ENCODE measurements at regions not wholly inside any gene's neighbourhood (a gene's known extent, or its start where the extent isn't known, plus 50 kb on each side); places are given as distances from the start of the nearest gene placed in this dataset.
"Not testable (repeated sequence)": the region's sequence is repeated elsewhere in the genome, so short reads cannot be mapped to it uniquely, and the experiment has no call there.

DNA sequence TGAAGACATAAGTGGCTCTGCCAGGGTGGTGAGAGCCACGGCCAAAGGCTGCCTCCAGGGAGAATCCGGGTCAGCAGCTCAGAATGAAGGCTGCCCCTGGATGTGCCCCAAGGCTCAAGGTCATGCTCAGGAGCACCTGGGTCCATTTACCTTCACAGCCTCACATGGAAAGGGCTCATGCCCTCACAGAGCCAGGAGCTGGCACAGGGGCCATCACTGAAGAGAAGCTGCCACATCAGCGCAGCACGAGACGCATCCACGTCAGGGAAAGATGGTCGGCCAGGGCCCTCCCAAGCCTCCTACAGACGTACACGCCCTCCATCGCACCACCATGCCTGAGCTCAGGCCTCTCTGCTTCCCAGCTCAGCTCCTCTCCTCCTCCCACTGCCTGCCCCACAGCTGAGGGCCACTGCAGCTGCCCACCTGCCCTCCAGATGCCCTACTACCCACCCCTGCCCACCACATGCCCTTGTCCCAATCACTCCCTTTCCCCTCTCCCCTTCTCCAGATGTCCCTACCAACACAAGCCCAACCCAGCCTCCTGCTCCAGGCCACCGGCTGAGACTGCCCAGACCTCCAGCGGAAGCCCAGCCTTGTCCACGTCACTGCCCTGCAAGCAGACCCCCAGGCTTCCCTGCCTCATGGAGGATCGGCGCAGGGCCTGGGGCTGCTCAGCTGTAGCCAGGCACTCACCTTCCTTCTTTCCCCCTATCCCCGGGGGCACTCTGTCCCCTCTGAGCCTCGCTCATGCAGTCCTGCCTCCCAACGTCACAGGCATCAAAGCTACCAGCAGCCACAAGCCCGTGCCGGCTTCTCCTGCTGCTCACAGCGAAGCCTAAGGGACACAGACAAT lies 144.1 kb downstream of the SHANK2 start:
- H3K27ac ChIP-seq = no peak overlapping the region
- no peak overlapping the region for H3K4me3 ChIP-seq

- Histone ChIP-seq H3K4me3 (no peak overlapping the region), H3K27ac (no peak overlapping the region)
Measured at GRCh38 chr11:71106671-71107070, 145.7 kb downstream of the SHANK2 start.

DNA sequence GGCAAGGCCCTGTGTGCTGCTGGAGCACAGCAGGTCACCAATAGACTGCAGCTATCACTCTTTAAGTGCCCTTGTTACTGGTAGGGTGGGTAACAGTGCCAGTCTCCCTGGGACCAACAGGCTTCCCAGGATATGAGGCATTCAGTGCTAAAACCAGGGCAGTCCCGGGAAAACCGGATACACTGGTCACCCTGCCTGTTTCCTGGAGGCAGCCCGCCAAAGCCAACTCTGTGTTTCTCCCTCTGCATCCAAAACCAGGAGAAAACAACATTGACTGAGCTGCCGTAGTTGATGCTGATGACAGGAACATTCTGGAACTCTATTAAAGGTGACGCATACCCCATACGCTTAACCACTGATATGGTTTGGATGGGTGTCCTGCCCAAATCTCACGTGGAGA lies 149.1 kb downstream of the SHANK2 start:
- no peak overlapping the region for H3K27ac ChIP-seq
- no peak overlapping the region for H3K4me3 ChIP-seq

- H3K27ac ChIP-seq = peak overlapping the region in 1 of 21 experiments; percentile 5
- H3K4me3 ChIP-seq = no peak overlapping the region
Measured at GRCh38 chr11:71102251-71102995, 150.0 kb downstream of the SHANK2 start.

GRCh38 chr11:71101606-71102005 lies 150.8 kb downstream of the SHANK2 start:
- no peak overlapping the region for H3K27ac ChIP-seq

GRCh38 chr11:71101046-71101445 lies 151.3 kb downstream of the SHANK2 start:
- Histone ChIP-seq H3K27ac (no peak overlapping the region), H3K4me3 (no peak overlapping the region)

More at GRCh38 chr11:71101606-71102005, 150.8 kb downstream of the SHANK2 start:
- H3K4me3 ChIP-seq = no peak overlapping the region

DNA sequence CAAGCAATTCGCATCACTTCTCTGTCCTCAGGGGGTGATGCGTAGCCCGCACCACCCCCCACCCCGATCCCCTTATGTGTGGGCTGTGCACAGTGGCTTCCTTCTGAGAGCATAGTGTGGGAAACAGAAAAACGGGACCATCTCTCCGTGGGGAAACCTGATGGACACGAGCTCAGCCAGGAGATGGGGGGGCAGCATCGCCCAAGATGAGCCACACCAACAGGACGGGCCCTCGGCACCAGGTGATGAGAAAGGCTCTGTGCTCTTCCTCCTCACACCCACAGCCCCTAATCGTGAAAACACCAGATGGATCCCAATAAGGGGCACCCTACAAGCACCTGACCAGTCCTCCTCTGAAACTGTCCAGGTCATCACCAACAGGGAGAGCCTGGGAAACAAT lies 153.6 kb downstream of the SHANK2 start:
- no peak overlapping the region for H3K27ac ChIP-seq
- H3K4me3 ChIP-seq = no peak overlapping the region

DNA sequence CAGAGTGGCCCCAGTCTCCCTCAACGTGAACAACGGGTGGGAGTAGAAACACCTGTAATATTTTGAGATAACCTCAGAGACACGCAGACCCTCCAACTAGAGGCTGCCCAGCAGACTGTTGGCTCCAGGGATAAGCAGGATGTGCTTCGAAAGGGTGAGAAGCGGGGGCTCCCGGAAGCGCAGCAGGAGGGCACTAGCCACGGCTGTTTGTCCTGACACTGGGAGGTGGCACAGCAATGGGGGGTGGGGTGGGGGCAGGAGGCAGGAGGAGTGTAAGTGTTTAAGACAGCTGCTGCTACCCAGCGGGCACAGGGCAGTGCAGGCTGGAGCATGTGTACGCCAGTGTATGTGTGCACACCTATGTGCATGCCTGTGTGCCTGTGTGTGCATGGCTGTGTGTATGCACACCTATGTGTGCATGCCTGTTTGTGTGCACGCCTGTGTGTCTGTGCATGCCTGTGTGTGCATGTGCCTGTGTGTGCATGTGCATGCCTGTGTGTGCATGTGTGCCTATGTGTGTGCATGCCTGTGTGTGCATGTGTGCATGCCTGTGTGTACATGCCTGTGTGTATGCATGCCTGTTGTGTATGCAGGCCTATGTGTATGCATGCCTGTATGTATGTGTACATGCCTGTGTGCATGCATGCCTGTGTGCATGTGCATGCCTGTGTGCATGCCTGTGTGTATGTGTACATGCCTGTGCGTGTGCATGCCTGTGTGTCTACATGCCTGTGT lies 154.7 kb downstream of the SHANK2 start:
- no peak overlapping the region for H3K27ac ChIP-seq
- H3K4me3 ChIP-seq = no peak overlapping the region

DNA sequence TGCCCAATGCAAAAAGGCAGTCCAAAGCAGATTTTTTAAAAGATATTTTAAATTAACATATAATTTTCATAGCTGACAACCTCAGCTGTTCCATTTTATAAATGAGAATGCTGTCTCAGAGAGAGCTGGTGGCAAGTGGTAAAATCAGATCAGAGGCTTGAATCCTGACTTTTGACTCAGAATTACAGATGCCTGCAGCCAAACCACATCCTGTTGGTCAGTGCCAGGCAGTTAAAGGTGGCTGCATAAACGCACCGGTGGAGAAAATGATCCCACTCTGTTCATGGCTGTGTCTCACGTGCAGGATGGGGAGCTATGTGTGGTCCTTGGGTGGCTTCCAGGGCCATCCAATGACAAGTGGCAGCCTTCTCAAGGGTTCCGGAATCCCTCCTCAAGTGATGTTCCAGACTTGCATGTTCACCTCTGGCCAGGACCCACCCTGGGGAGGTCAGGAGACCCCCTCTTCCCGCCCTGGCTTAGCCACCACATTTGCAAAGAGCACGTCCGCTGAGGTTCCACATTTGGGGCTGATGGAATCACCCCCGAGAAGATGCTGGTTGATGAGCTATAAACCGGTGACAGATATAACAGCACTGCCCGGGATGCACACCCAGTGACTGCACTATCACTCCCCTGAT lies 155.5 kb downstream of the SHANK2 start:
- H3K4me3 ChIP-seq = no peak overlapping the region

GRCh38 chr11:71095294-71095850 lies 157.0 kb downstream of the SHANK2 start:
- Histone ChIP-seq H3K27ac (no peak overlapping the region), H3K4me3 (no peak overlapping the region)

More for the DNA sequence above, 155.5 kb downstream of the SHANK2 start:
- H3K27ac ChIP-seq = no peak overlapping the region

DNA sequence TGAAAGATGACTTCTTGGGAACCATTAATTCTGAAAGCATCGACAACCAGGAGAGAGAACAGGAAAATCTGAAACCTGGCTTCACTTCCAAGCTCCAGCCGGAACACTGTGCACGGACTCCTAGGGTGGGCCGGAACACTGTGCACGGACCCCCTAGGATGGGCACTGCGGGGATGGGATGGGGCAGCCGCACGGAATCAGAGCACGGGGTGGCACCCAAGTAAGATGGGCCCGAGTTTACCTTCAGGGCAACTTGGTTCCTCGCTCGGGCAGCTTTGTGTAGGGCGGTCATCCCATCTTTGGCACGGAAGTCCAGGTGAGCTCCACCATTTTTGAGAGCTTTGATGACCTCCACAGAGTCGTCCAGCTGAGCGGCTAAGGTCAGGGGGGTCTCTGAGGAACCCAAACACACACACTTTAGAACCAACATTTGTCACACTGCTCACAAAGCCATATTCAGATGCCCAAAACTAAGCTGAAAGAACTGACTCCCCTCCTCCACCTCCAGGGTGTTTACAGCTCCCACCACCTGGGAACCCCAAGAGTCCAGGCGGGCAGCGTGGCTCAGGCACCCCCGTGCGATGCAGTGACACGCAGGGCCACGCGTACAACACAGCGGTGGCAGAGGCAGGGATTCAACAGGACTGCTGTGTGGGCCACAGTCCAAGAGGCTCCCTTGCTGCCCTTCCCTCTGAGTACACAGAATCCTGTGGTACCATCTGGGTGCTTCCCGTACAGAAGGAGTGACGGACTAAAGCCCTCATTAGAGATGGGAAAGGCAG lies 157.9 kb downstream of the SHANK2 start:
- no peak overlapping the region for H3K27ac ChIP-seq
- H3K4me3 ChIP-seq = no peak overlapping the region

DNA sequence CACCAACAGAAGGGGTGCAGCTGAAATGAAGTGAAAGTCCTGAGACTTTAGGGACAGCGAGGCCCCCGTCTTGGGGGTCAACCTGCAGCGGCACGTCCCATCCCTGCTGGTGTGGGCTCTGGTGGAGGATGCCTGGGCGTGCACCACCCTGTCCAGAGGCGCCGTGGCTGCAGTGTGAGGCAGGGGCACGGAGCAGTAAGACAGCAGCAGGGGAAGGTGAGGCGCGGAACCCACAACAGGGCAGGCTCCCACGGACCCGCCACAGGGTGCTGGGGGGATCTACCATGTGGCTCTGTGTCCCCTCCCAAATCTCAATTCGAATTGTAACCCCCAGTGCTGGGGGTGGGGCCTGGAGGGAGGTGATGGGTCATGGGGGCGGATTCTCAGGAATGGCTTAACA lies 158.6 kb downstream of the SHANK2 start:
- Histone ChIP-seq H3K4me3 (no peak overlapping the region), H3K27ac (no peak overlapping the region)

DNA sequence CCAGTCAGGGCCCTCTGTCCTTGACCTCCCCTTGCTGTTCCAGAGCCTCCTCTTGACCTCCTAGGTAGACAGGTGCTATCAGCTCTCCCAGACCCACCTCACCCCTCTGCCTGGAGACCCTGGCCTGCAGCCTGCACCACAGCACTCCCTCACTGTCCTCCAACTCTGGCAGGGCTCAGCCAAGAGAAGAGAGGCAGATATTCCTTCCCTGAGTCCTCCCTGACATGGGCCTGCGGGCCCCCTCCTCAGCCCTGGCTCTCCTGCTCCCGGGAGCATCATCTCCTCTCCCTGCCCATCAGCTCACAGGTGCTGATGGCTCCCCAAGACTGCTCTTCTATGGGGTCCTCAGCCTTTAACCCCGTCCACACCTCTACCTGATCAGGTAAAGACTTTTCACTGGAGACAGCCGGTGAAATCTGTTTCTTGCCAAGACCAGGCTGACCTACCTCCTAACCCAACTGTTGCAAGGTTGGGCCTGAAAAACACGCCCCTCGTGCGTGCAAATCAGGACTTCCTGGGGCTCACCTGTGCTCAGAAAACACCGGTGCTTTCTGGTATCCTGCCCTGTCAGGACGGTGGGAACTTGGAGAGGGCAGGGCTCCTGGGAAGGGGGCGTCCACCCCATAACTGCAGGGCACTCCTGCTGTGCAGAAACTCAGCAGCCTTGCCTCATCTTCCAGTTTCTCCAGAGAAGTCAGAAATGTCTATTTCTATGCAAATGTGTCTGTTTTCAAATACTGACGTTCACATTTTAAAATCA lies 160.7 kb downstream of the SHANK2 start:
- no peak overlapping the region for H3K27ac ChIP-seq
- no peak overlapping the region for H3K4me3 ChIP-seq

- Histone ChIP-seq H3K27ac (no peak overlapping the region), H3K4me3 (no peak overlapping the region)
Measured at GRCh38 chr11:71089571-71089970, 162.8 kb downstream of the SHANK2 start.

GRCh38 chr11:71088314-71089215 lies 163.8 kb downstream of the SHANK2 start:
- H3K4me3 ChIP-seq, H3K27ac ChIP-seq: not testable (repeated sequence)

DNA sequence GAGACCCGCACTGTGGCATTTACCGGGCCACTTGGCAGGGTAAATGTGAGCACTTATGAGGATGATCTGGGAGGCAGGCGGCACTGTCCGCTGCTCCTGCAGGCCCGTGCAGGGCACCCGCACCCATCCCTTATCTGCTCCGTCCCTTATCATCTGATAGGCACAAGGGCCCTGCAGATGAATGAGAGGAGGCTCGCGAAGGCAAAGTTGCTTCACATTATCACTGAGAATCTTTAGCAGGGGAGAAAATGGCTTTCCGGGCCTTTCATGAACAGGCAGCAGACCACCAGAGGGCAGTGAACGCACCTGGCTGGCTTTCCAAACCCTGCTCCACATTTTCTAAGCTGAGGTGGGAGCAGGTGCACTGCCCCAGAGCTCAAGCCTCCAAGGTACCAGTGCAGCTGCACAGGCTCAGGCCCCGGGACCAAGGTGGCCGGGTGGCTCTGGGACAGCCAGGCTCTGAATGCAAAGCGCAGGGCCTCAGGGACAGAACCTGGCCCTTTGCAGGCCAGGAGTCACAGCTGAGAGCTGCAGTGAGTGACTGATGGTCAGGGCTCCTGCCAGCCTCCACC lies 165.6 kb downstream of the SHANK2 start:
- Histone ChIP-seq H3K27ac (no peak overlapping the region), H3K4me3 (no peak overlapping the region)

All from skin epidermis (tissue), 12 donors.